ENCODE measurements at regions not wholly inside any gene's neighbourhood (a gene's known extent, or its start where the extent isn't known, plus 50 kb on each side); places are given as distances from the start of the nearest gene placed in this dataset.

- Histone ChIP-seq H3K27ac (no peak overlapping the region), H3K36me3 (no peaks in the 10 kb centered on the region), H3K4me1 (no peaks in the 10 kb centered on the region), H3K9me3 (no peaks in the 10 kb centered on the region), H3K27me3 (replicated peaks in 1 of 7) (no peaks in the 10 kb centered on the region), H3K4me3 (no peak overlapping the region)
- WGBS, 5 donors = 61 to 77% (median 68%) methylated on average over 1 of the region's 1 CpG
- no peak for TF ChIP-seq POLR2A (IDR thresholded peaks at IDR 0.05)
- no peak for TF ChIP-seq POLR2AphosphoS5 (IDR thresholded peaks at IDR 0.05)
- TF ChIP-seq CTCF (IDR thresholded peaks at IDR 0.05 in 8 of 11, conservative IDR thresholded peaks at IDR 0.05 in 3 of 11) = no peak
- DNase-seq = no peak
- intact Hi-C loops (cut with DNase I; ENCODE audit: low total_unique reads) = no loop called here
Measured at GRCh38 chr4:180285796-180286195, 1957.4 kb upstream of the TENM3 start.

- intact Hi-C loops (cut with DNase I; ENCODE audit: low total_unique reads) = no loop called here
- 24 to 59% (median 38%) methylated on average over 1 of the region's 1 CpG for WGBS, 5 donors
- DNase-seq = no peak
- no peak for TF ChIP-seq POLR2A (IDR thresholded peaks at IDR 0.05)
- TF ChIP-seq CTCF (IDR thresholded peaks at IDR 0.05 in 8 of 11, conservative IDR thresholded peaks at IDR 0.05 in 3 of 11) = no peak
- TF ChIP-seq POLR2AphosphoS5 (IDR thresholded peaks at IDR 0.05) = no peak
- no peaks in the 10 kb centered on the region for H3K36me3 ChIP-seq
- no peaks in the 10 kb centered on the region for H3K27me3 ChIP-seq (replicated peaks in 1 of 7)
- no peak overlapping the region for H3K27ac ChIP-seq
- H3K4me1 ChIP-seq = no peaks in the 10 kb centered on the region
- H3K9me3 ChIP-seq = peaks cover 0 to 6% (median 0%) of the 10 kb centered on the region in 8 donors
- H3K4me3 ChIP-seq = no peak overlapping the region
Measured at GRCh38 chr4:180292339-180292738, 1950.9 kb upstream of the TENM3 start.

- 45 to 61% (median 51%) methylated on average over 4 of the region's 4 CpGs for WGBS, 5 donors
- Histone ChIP-seq H3K27ac (no peak overlapping the region), H3K27me3 (replicated peaks in 1 of 7) (no peaks in the 10 kb centered on the region), H3K4me3 (no peak overlapping the region), H3K4me1 (no peaks in the 10 kb centered on the region), H3K36me3 (no peaks in the 10 kb centered on the region), H3K9me3 (peaks cover 0 to 11% (median 0%) of the 10 kb centered on the region in 8 donors)
- TF ChIP-seq POLR2AphosphoS5 (IDR thresholded peaks at IDR 0.05) (no peak), CTCF (IDR thresholded peaks at IDR 0.05 in 8 of 11, conservative IDR thresholded peaks at IDR 0.05 in 3 of 11) (no peak), POLR2A (IDR thresholded peaks at IDR 0.05) (no peak)
- no peak for DNase-seq
- intact Hi-C loops (cut with DNase I; ENCODE audit: low total_unique reads) = no loop called here
Measured at GRCh38 chr4:180296036-180296599, 1947.1 kb upstream of the TENM3 start.

GRCh38 chr4:180304321-180304720 lies 1938.9 kb upstream of the TENM3 start:
- no peak for DNase-seq
- Histone ChIP-seq H3K4me1 (no peaks in the 10 kb centered on the region), H3K27ac (no peak overlapping the region), H3K9me3 (peaks cover 0 to 9% (median 2%) of the 10 kb centered on the region in 8 donors), H3K36me3 (no peaks in the 10 kb centered on the region), H3K27me3 (replicated peaks in 1 of 7) (no peaks in the 10 kb centered on the region), H3K4me3 (no peak overlapping the region)
- TF ChIP-seq POLR2A (IDR thresholded peaks at IDR 0.05) (no peak), CTCF (IDR thresholded peaks at IDR 0.05 in 8 of 11, conservative IDR thresholded peaks at IDR 0.05 in 3 of 11) (no peak), POLR2AphosphoS5 (IDR thresholded peaks at IDR 0.05) (no peak)
- 43 to 81% (median 59%) methylated on average over 4 of the region's 4 CpGs for WGBS, 5 donors
- intact Hi-C loops (cut with DNase I; ENCODE audit: low total_unique reads) = no loop called here
